ENCODE measurements at regions not wholly inside any gene's neighbourhood (a gene's known extent, or its start where the extent isn't known, plus 50 kb on each side); places are given as distances from the start of the nearest gene placed in this dataset.

DNA sequence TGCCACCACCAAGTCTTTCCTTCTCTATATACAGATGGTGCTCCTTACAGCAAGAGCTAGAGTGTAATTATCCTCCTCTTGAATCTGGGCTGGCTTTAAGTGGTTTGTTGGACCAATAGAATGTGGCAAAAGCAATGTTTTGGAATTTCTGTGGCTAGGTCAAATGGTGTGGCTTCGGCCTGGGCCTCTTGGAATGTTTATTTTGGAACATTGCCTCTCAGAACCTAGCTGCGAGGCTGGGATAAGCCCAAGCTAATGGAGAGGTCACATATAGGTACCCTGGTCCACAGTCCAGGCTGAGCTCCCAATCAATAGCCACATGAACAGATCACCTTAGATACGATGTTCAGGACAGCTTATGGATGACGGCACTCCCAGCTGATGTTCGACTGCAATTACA, 556.7 kb downstream of the TYW1 start:
- TF ChIP-seq, protein P1, sequence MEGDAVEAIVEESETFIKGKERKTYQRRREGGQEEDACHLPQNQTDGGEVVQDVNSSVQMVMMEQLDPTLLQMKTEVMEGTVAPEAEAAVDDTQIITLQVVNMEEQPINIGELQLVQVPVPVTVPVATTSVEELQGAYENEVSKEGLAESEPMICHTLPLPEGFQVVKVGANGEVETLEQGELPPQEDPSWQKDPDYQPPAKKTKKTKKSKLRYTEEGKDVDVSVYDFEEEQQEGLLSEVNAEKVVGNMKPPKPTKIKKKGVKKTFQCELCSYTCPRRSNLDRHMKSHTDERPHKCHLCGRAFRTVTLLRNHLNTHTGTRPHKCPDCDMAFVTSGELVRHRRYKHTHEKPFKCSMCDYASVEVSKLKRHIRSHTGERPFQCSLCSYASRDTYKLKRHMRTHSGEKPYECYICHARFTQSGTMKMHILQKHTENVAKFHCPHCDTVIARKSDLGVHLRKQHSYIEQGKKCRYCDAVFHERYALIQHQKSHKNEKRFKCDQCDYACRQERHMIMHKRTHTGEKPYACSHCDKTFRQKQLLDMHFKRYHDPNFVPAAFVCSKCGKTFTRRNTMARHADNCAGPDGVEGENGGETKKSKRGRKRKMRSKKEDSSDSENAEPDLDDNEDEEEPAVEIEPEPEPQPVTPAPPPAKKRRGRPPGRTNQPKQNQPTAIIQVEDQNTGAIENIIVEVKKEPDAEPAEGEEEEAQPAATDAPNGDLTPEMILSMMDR (IDR thresholded peaks at IDR 0.05): no peak
- no peak for TF ChIP-seq POLR2A (IDR thresholded peaks at IDR 0.05)
- H3K4me1 ChIP-seq: no peaks in the 10 kb centered on the region
- no peaks in the 10 kb centered on the region for H3K36me3 ChIP-seq
- WGBS (ENCODE audit: insufficient coverage, low coverage, low lambda C conversion rate, missing lambda C conversion rate): 42% methylated on average over 5 of the region's 5 CpGs
- no peak overlapping the region for H3K4me3 ChIP-seq
- ATAC-seq (peak; percentile 82 to 98 (median 94)), DNase-seq (peak in 2 of 3 donors; percentile 19 to 49)
- intact Hi-C loops (cut with DNase I): no loop called here
- no peaks in the 10 kb centered on the region for H3K9me3 ChIP-seq
- no peak overlapping the region for H3K27ac ChIP-seq
- no peaks in the 10 kb centered on the region for H3K27me3 ChIP-seq

DNA sequence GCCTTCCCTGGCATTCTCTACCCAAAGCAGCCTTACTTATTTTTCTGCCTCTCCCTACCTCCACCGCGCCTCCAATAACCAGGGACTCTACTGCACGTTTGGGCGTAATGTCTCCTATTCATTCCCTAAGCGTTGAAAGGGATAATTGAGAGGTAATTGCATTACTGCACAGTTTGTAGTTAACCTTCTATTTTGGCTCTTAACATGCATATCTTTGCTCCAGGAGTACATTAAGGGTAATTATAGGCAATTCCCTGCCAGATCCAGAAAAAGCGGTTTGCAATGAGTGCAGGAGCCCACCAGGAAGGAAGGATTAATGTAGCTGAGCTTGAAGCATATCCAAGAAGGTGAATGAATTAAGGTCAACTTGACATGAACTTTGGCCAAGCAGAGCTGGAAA, 558.4 kb downstream of the TYW1 start:
- H3K4me3 ChIP-seq: no peak overlapping the region
- H3K36me3 ChIP-seq: no peaks in the 10 kb centered on the region
- TF ChIP-seq, protein P1 (IDR thresholded peaks at IDR 0.05): no peak
- TF ChIP-seq POLR2A (IDR thresholded peaks at IDR 0.05): no peak
- no peak overlapping the region for H3K27ac ChIP-seq
- DNase-seq: no peak
- WGBS (ENCODE audit: insufficient coverage, low coverage, low lambda C conversion rate, missing lambda C conversion rate): 71% methylated on average over 6 of the region's 6 CpGs
- intact Hi-C loops (cut with DNase I): no loop called here
- no peak for ATAC-seq
- no peaks in the 10 kb centered on the region for H3K9me3 ChIP-seq
- no peaks in the 10 kb centered on the region for H3K4me1 ChIP-seq
- H3K27me3 ChIP-seq: no peaks in the 10 kb centered on the region

GRCh38 chr7:67564959-67565358, 568.3 kb downstream of the TYW1 start:
- DNase-seq (no peak), ATAC-seq (no peak)
- H3K4me3 ChIP-seq: no peak overlapping the region
- 58% methylated on average over 4 of the region's 4 CpGs for WGBS (ENCODE audit: insufficient coverage, low coverage, low lambda C conversion rate, missing lambda C conversion rate)
- intact Hi-C loops (cut with DNase I): no loop called here
- no peaks in the 10 kb centered on the region for H3K9me3 ChIP-seq
- H3K36me3 ChIP-seq: no peaks in the 10 kb centered on the region
- H3K27ac ChIP-seq: no peak overlapping the region
- TF ChIP-seq POLR2A (IDR thresholded peaks at IDR 0.05): no peak
- TF ChIP-seq, protein P1 (IDR thresholded peaks at IDR 0.05): no peak
- no peaks in the 10 kb centered on the region for H3K4me1 ChIP-seq
- no peaks in the 10 kb centered on the region for H3K27me3 ChIP-seq

DNA sequence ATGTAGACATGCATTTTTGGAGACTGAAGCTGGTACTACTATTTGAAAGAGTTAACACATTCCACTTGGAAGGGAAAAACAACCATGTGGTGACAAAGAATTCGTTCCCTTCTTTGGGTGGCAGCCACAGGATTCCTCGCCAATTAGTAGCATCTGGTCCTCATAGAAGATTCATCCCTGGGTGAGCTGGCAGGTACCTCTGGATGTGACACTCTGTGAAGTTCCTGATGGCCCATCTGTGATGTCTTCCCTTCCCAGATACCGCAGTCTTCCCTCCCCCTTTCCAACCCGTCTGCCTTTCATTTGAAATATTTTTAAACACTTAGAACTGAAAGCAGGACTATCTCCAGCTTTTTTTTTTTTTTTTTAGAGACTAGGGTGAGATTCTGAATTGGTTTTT, 569.5 kb downstream of the TYW1 start:
- intact Hi-C loops (cut with DNase I): no loop called here
- Histone ChIP-seq H3K9me3 (no peaks in the 10 kb centered on the region), H3K27ac (no peak overlapping the region), H3K4me3 (no peak overlapping the region), H3K36me3 (no peaks in the 10 kb centered on the region), H3K4me1 (no peaks in the 10 kb centered on the region), H3K27me3 (no peaks in the 10 kb centered on the region)
- no peak for ATAC-seq
- TF ChIP-seq, protein P1 (IDR thresholded peaks at IDR 0.05): no peak
- no peak for TF ChIP-seq POLR2A (IDR thresholded peaks at IDR 0.05)
- WGBS (ENCODE audit: insufficient coverage, low coverage, low lambda C conversion rate, missing lambda C conversion rate): 54% methylated on average over 4 of the region's 4 CpGs
- DNase-seq: no peak

DNA sequence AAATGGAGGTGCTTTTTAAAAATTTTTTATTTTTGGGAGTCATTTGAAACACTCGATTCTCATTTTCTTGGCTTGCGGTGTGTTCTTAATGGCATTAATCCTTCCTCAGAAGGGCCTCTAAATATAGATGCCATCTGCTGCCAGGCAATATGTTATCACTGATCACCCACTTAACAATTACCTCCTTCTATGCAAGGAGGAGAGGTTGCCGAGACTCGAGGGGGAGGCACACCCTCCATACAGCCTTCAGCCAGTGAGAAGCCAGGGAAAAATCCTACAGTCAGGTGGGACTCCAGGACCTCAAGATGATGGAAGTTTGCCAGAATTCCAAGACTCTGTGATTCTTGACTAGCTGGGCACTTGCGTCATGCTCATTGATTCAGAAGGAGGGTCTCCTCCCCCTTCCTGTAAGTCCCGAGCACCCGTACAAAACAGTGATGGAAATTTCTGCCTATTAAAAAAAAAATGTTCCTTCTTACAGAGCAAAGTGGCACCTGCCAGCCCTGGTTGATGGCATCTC, 574.5 kb downstream of the TYW1 start:
- TF ChIP-seq, protein P1 (IDR thresholded peaks at IDR 0.05): no peak
- TF ChIP-seq POLR2A (IDR thresholded peaks at IDR 0.05): no peak
- Histone ChIP-seq H3K4me3 (no peak overlapping the region), H3K36me3 (no peaks in the 10 kb centered on the region), H3K27ac (no peak overlapping the region), H3K27me3 (no peaks in the 10 kb centered on the region), H3K4me1 (no peaks in the 10 kb centered on the region), H3K9me3 (no peaks in the 10 kb centered on the region)
- 79% methylated on average over 3 of the region's 7 CpGs for WGBS (ENCODE audit: insufficient coverage, low coverage, low lambda C conversion rate, missing lambda C conversion rate)
- intact Hi-C loops (cut with DNase I): no loop called here
- ATAC-seq (no peak), DNase-seq (no peak)
